Neural cell (in vitro differentiated cells): ENCODE measurements at regions not wholly inside any gene's neighbourhood (a gene's known extent, or its start where the extent isn't known, plus 50 kb on each side); places are given as distances from the start of the nearest gene placed in this dataset.
"Not testable (repeated sequence)": the region's sequence is repeated elsewhere in the genome, so short reads cannot be mapped to it uniquely, and the experiment has no call there.

Experiments used
- H2AFZ ChIP-seq: fragments of 200-600, 300-800 bp; sonication (generic), shearing (Covaris generic); 2 replicates; pipeline ENCODE4 v1.6.0; 2014; ENCODE audit warnings: low read depth, mild to moderate bottlenecking, antibody characterized with exemption, low read length, moderate library complexity
- H3F3A ChIP-seq: fragments of 200-600 bp; shearing (Covaris generic); 2 replicates; pipeline ENCODE4 v1.6.1; 2016; ENCODE audit warnings: mild to moderate bottlenecking, moderate library complexity, mixed read lengths, antibody characterized with exemption, low read length; ENCODE audit not compliant: insufficient read depth, poor library complexity, severe bottlenecking
- H3K27ac ChIP-seq: fragments of 200-600, 300-800 bp; sonication (generic), shearing (Covaris generic); 2 replicates; pipeline ENCODE4 v1.5.1; 2014; ENCODE audit warnings: mild to moderate bottlenecking, low read length, moderate library complexity
- H3K27me3 ChIP-seq: fragments of 300-800, 200-600 bp; sonication (generic), shearing (Covaris generic); 2 replicates; pipeline ENCODE4 v1.6.0; 2014; ENCODE audit warnings: mild to moderate bottlenecking, low read depth, low read length, moderate library complexity; ENCODE audit not compliant: insufficient read depth
- H3K36me3 ChIP-seq: fragments of 300-800, 200-600 bp; sonication (generic), shearing (Covaris generic); 2 replicates; pipeline ENCODE4 v1.5.1; 2014; ENCODE audit warnings: mild to moderate bottlenecking, antibody characterized with exemption, low read length, moderate library complexity; ENCODE audit not compliant: insufficient read depth
- H3K4me2 ChIP-seq: fragments of 300-800, 200-600 bp; sonication (generic), shearing (Covaris generic); 2 replicates; pipeline ENCODE4 v1.6.0; 2014; ENCODE audit warnings: mild to moderate bottlenecking, low read length
- H3K4me3 ChIP-seq: fragments of 300-800, 200-600 bp; sonication (generic), shearing (Covaris generic); 2 replicates; pipeline ENCODE4 v1.5.1; 2014; ENCODE audit warnings: mild to moderate bottlenecking, low read length, moderate library complexity
- H3K79me2 ChIP-seq: fragments of 200-600 bp; shearing (Covaris generic); replicated peaks from 2 replicates; pipeline ENCODE4 v1.6.0; 2014; ENCODE audit warnings: mild to moderate bottlenecking, low read length, moderate library complexity; ENCODE audit not compliant: insufficient read depth
- H3K9ac ChIP-seq: fragments of 300-800, 200-600 bp; sonication (generic), shearing (Covaris generic); 2 replicates; pipeline ENCODE4 v1.6.1; 2016; ENCODE audit warnings: mild to moderate bottlenecking, low read length, mixed read lengths
- H3K9me2 ChIP-seq: fragments of 200-600 bp; shearing (Covaris generic); 2 replicates; pipeline ENCODE4 v1.6.1; 2016; ENCODE audit warnings: mild to moderate bottlenecking, low read length, mixed read lengths; ENCODE audit not compliant: insufficient read depth
- H3K9me3 ChIP-seq: fragments of 200-600, 300-800 bp; sonication (generic), shearing (Covaris generic); 2 replicates; pipeline ENCODE4 v1.6.1; 2016; ENCODE audit warnings: mild to moderate bottlenecking, mixed run types, low read length, moderate library complexity, mixed read lengths
- H4K20me1 ChIP-seq: fragments of 200-600 bp; shearing (Covaris generic); 2 replicates; pipeline ENCODE4 v1.6.1; 2016; ENCODE audit warnings: mild to moderate bottlenecking, mixed run types; ENCODE audit not compliant: insufficient read depth
- CTCF ChIP-seq: fragments of 450-650 bp; IDR thresholded peaks from 2 replicates; pipeline ENCODE4 v1.5.1; 2014; ENCODE audit warnings: antibody characterized with exemption, mild to moderate bottlenecking, moderate library complexity; ENCODE audit not compliant: poor library complexity, severe bottlenecking
- EP300 ChIP-seq: fragments of 450-650 bp; conservative IDR thresholded peaks from 2 replicates; pipeline ENCODE4 v1.6.1; 2014; ENCODE audit warnings: antibody characterized with exemption, mild to moderate bottlenecking, moderate library complexity; ENCODE audit not compliant: poor library complexity, severe bottlenecking
- EZH2 ChIP-seq: fragments of 200-600, 300-800 bp; shearing (Covaris generic), sonication (generic); IDR thresholded peaks from 2 replicates; pipeline ENCODE4 v1.6.1; 2014; ENCODE audit warnings: antibody characterized with exemption, low read length, borderline replicate concordance, mild to moderate bottlenecking; ENCODE audit not compliant: insufficient read depth, poor library complexity, severe bottlenecking
- MXI1 ChIP-seq: fragments of 450-650 bp; conservative IDR thresholded peaks from 2 replicates; pipeline ENCODE4 v1.6.1; 2014; ENCODE audit warnings: antibody characterized with exemption, mild to moderate bottlenecking; ENCODE audit not compliant: poor library complexity, severe bottlenecking
- POLR2AphosphoS5 ChIP-seq: IDR thresholded peaks from 2 replicates; pipeline ENCODE4 v1.6.1; 2012
- RAD21 ChIP-seq: fragments of 450-650 bp; conservative IDR thresholded peaks from 2 replicates; pipeline ENCODE4 v1.6.1; 2014; ENCODE audit warnings: antibody characterized with exemption, mild to moderate bottlenecking, moderate library complexity
- REST ChIP-seq: IDR thresholded peaks from 2 replicates; pipeline ENCODE4 v1.6.1; 2012; ENCODE audit warnings: borderline replicate concordance
- SMC3 ChIP-seq: fragments of 450-650 bp; conservative IDR thresholded peaks from 2 replicates; pipeline ENCODE4 v1.6.1; 2014; ENCODE audit warnings: antibody characterized with exemption, mild to moderate bottlenecking, moderate library complexity; ENCODE audit not compliant: poor library complexity
- TAF1 ChIP-seq: IDR thresholded peaks from 2 replicates; pipeline ENCODE4 v1.6.1; 2012; ENCODE audit warnings: low read depth

- Histone ChIP-seq H3K27ac (no peak overlapping the region), H3K9me2 (no peaks in the 10 kb centered on the region), H3K9ac (no peak overlapping the region), H3F3A (no peaks in the 10 kb centered on the region), H3K36me3 (no peaks in the 10 kb centered on the region), H4K20me1 (no peaks in the 10 kb centered on the region), H3K4me2 (no peak overlapping the region), H3K79me2 (no peaks in the 10 kb centered on the region), H3K4me3 (no peak overlapping the region), H3K9me3 (no peaks in the 10 kb centered on the region), H3K27me3 (no peaks in the 10 kb centered on the region), H2AFZ (no peak overlapping the region)
- TF ChIP-seq EP300 (no peak), MXI1 (no peak), REST (no peak), POLR2AphosphoS5 (no peak), EZH2 (no peak), SMC3 (no peak), CTCF (no peak), TAF1 (no peak)
Measured at GRCh38 chr1:193890935-193891334, 704.5 kb upstream of the B3GALT2 start.

- Histone ChIP-seq H3K9me3 (no peaks in the 10 kb centered on the region), H3K9ac (no peak overlapping the region), H3K4me3 (no peak overlapping the region), H3F3A (no peaks in the 10 kb centered on the region), H3K4me2 (no peak overlapping the region), H3K27ac (no peak overlapping the region), H3K79me2 (no peaks in the 10 kb centered on the region), H2AFZ (no peak overlapping the region), H3K9me2 (no peaks in the 10 kb centered on the region), H3K27me3 (no peaks in the 10 kb centered on the region), H4K20me1 (no peaks in the 10 kb centered on the region), H3K36me3 (no peaks in the 10 kb centered on the region)
- no peak for TF ChIP-seq EP300
- no peak for TF ChIP-seq EZH2
- no peak for TF ChIP-seq TAF1
- no peak for TF ChIP-seq SMC3
- TF ChIP-seq REST: no peak
- TF ChIP-seq MXI1: no peak
- TF ChIP-seq RAD21: no peak
- TF ChIP-seq POLR2AphosphoS5: no peak
Measured at GRCh38 chr1:193884848-193885558, 698.6 kb upstream of the B3GALT2 start.

- H4K20me1 ChIP-seq, H3K27me3 ChIP-seq, H3K9ac ChIP-seq, H3K9me3 ChIP-seq, H3K36me3 ChIP-seq, H3K27ac ChIP-seq, H3K9me2 ChIP-seq, H2AFZ ChIP-seq, H3K4me2 ChIP-seq, H3K4me3 ChIP-seq, H3F3A ChIP-seq, H3K79me2 ChIP-seq: not testable (repeated sequence)
Measured at GRCh38 chr1:193877920-193878319, 691.5 kb upstream of the B3GALT2 start.
